Sigmoid colon (tissue), 6 donors: ENCODE measurements at regions not wholly inside any gene's neighbourhood (a gene's known extent, or its start where the extent isn't known, plus 50 kb on each side); places are given as distances from the start of the nearest gene placed in this dataset.
"Not testable (repeated sequence)": the region's sequence is repeated elsewhere in the genome, so short reads cannot be mapped to it uniquely, and the experiment has no call there.

ENCODE experiments used
- DNase-seq: peaks from one replicate; pipeline ENCODE4 v3.0.0-alpha.2; 2019
- H3K27ac ChIP-seq, 4 donors: fragments of 200-600 bp; sonication (generic); one replicate each; pipeline ENCODE4 v1.5.1; 2016 to 2019; ENCODE audit warnings: mild to moderate bottlenecking in 1 of 4
- H3K27me3 ChIP-seq, 3 donors: fragments of 200-600 bp; sonication (generic); one replicate each; pipeline ENCODE4 v1.5.1; 2019; ENCODE audit warnings: mild to moderate bottlenecking in 1 of 3
- H3K36me3 ChIP-seq, 4 donors: fragments of 200-600 bp; sonication (generic); one replicate each; pipeline ENCODE4 v1.5.1; 2016 to 2019
- H3K4me1 ChIP-seq, 4 donors: fragments of 200-600 bp; sonication (generic); one replicate each; pipeline ENCODE4 v1.5.1; 2017 to 2019
- H3K4me3 ChIP-seq, 4 donors: fragments of 200-600 bp; sonication (generic); one replicate each; pipeline ENCODE4 v1.5.1; 2017 to 2019; ENCODE audit warnings: mild to moderate bottlenecking in 2 of 4, moderate library complexity in 1 of 4
- H3K9me3 ChIP-seq, 4 donors: fragments of 200-600 bp in 3 of 4; sonication (generic) in 3 of 4; one replicate each; pipeline versions ENCODE4 v1.5.1 to v1.6.1; 2013 to 2019
- CTCF ChIP-seq, 4 experiments: fragments of 450-650 bp in 3 of 4; fragments of 200-600 bp in 1 of 4; IDR thresholded peaks; one replicate each; pipeline ENCODE4 v1.5.1; 2016 to 2019; ENCODE audit warnings: antibody characterized with exemption in 4 of 4, mild to moderate bottlenecking in 3 of 4, moderate library complexity in 2 of 4
- EP300 ChIP-seq, 4 donors: sonication (generic); formaldehyde crosslinking; IDR thresholded peaks; one replicate each; pipeline ENCODE4 v1.6.1; 2017; ENCODE audit warnings: antibody characterized with exemption in 4 of 4
- POLR2A ChIP-seq, 2 donors: fragments of 450-650 bp; IDR thresholded peaks; one replicate each; pipeline ENCODE4 v1.6.1; 2016; ENCODE audit warnings: antibody characterized with exemption in 2 of 2, mild to moderate bottlenecking in 2 of 2, moderate library complexity in 2 of 2
- POLR2AphosphoS5 ChIP-seq, 4 donors: sonication (generic); formaldehyde crosslinking; IDR thresholded peaks; one replicate each; pipeline ENCODE4 v1.6.1; 2017; ENCODE audit warnings: antibody characterized with exemption in 4 of 4
- WGBS, 2 donors: extraction: QIAGEN DNeasy Blood & Tissue Kit; methylation state at CpG; one replicate each; pipeline ENCODE4 v1.1.7; 2013; 5-methylcytosine and 5-hydroxymethylcytosine counted together
- intact Hi-C: fragments of 100-400 bp; cut with DNase I; formaldehyde crosslinking; loops from one replicate; pipeline ENCODE4 v1.15.1; 2023
- donor health status: healthy with polysubstance abuse.
- donor health status: healthy.

- Histone ChIP-seq H3K4me3 (no peak overlapping the region), H3K36me3 (no peaks in the 10 kb centered on the region), H3K4me1 (no peaks in the 10 kb centered on the region), H3K9me3 (no peaks in the 10 kb centered on the region), H3K27ac (no peak overlapping the region), H3K27me3 (no peaks in the 10 kb centered on the region)
- DNase-seq: no peak
- WGBS, 2 donors: 91 to 92% methylated on average over 5 of the region's 5 CpGs
- TF ChIP-seq POLR2A (IDR thresholded peaks at IDR 0.05) (no peak), POLR2AphosphoS5 (IDR thresholded peaks at IDR 0.05) (no peak), CTCF (IDR thresholded peaks at IDR 0.05) (no peak), EP300 (IDR thresholded peaks at IDR 0.05) (no peak)
- intact Hi-C loops: no loop called here
Measured at GRCh38 chr19:31478241-31478640, 129.0 kb upstream of the TSHZ3 start.

GRCh38 chr19:31483226-31483857 lies 134.1 kb upstream of the TSHZ3 start:
- Histone ChIP-seq H3K27me3 (no peaks in the 10 kb centered on the region), H3K36me3 (no peaks in the 10 kb centered on the region), H3K9me3 (no peaks in the 10 kb centered on the region), H3K4me1 (no peaks in the 10 kb centered on the region), H3K27ac (no peak overlapping the region), H3K4me3 (no peak overlapping the region)
- intact Hi-C loops: no loop called here
- no peak for DNase-seq
- TF ChIP-seq POLR2A (IDR thresholded peaks at IDR 0.05) (no peak), CTCF (IDR thresholded peaks at IDR 0.05) (no peak), EP300 (IDR thresholded peaks at IDR 0.05) (no peak), POLR2AphosphoS5 (IDR thresholded peaks at IDR 0.05) (no peak)

GRCh38 chr19:31484858-31485410 lies 135.7 kb upstream of the TSHZ3 start:
- WGBS, 2 donors: 58 to 69% methylated on average over 2 of the region's 2 CpGs
- DNase-seq, H3K4me1 ChIP-seq, H3K9me3 ChIP-seq, intact Hi-C loops, H3K27me3 ChIP-seq, H3K4me3 ChIP-seq, H3K27ac ChIP-seq, H3K36me3 ChIP-seq: not testable (repeated sequence)

GRCh38 chr19:31485472-31485871 lies 136.2 kb upstream of the TSHZ3 start:
- Histone ChIP-seq H3K9me3 (no peaks in the 10 kb centered on the region), H3K4me3 (no peak overlapping the region), H3K27me3 (no peaks in the 10 kb centered on the region), H3K4me1 (no peaks in the 10 kb centered on the region), H3K27ac (no peak overlapping the region), H3K36me3 (no peaks in the 10 kb centered on the region)
- TF ChIP-seq POLR2AphosphoS5 (IDR thresholded peaks at IDR 0.05) (no peak), CTCF (IDR thresholded peaks at IDR 0.05) (no peak), EP300 (IDR thresholded peaks at IDR 0.05) (no peak), POLR2A (IDR thresholded peaks at IDR 0.05) (no peak)
- 76 to 77% methylated on average over 2 of the region's 2 CpGs for WGBS, 2 donors
- intact Hi-C loops: no loop called here
- DNase-seq: no peak

GRCh38 chr19:31491242-31491641 lies 142.0 kb upstream of the TSHZ3 start:
- Histone ChIP-seq H3K4me3 (no peak overlapping the region), H3K9me3 (no peaks in the 10 kb centered on the region), H3K27me3 (no peaks in the 10 kb centered on the region), H3K27ac (no peak overlapping the region), H3K36me3 (no peaks in the 10 kb centered on the region), H3K4me1 (no peaks in the 10 kb centered on the region)
- no peak for TF ChIP-seq POLR2AphosphoS5 (IDR thresholded peaks at IDR 0.05)
- TF ChIP-seq CTCF (IDR thresholded peaks at IDR 0.05): no peak
- TF ChIP-seq POLR2A (IDR thresholded peaks at IDR 0.05): no peak
- TF ChIP-seq EP300 (IDR thresholded peaks at IDR 0.05): no peak
- intact Hi-C loops: no loop called here
- 81 to 84% methylated on average over 4 of the region's 4 CpGs for WGBS, 2 donors
- no peak for DNase-seq
